ENCODE measurements at regions not wholly inside any gene's neighbourhood (a gene's known extent, or its start where the extent isn't known, plus 50 kb on each side); places are given as distances from the start of the nearest gene placed in this dataset.

DNA sequence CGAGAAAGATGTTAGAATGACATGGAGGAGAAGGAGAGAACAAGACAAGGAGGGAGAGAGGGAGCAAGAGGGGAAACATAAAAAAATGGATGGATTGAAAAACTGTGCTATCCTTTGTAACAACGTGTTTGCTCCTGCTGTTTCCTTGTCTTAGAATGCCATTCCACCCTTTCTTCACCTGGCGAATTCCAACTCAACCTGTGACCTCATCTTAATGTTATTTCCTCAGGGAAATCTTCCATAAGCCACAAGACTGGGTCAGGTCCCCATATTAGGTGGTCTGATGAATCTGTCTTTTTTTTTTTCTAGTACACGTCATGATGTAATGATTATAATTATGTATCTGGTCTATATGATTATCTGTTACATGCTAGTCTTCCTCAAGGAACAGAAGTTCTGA is 195.0 kb upstream of the MAF start:
- H3K4me3 ChIP-seq (replicated peaks in 1 of 2; ENCODE audit: low read depth in 2 of 2, low read length in 2 of 2), result no peak overlapping the region
- TF ChIP-seq, protein P1, sequence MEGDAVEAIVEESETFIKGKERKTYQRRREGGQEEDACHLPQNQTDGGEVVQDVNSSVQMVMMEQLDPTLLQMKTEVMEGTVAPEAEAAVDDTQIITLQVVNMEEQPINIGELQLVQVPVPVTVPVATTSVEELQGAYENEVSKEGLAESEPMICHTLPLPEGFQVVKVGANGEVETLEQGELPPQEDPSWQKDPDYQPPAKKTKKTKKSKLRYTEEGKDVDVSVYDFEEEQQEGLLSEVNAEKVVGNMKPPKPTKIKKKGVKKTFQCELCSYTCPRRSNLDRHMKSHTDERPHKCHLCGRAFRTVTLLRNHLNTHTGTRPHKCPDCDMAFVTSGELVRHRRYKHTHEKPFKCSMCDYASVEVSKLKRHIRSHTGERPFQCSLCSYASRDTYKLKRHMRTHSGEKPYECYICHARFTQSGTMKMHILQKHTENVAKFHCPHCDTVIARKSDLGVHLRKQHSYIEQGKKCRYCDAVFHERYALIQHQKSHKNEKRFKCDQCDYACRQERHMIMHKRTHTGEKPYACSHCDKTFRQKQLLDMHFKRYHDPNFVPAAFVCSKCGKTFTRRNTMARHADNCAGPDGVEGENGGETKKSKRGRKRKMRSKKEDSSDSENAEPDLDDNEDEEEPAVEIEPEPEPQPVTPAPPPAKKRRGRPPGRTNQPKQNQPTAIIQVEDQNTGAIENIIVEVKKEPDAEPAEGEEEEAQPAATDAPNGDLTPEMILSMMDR (IDR thresholded peaks at IDR 0.05; ENCODE audit: low read depth, low read length), result no peak
- DNase-seq (ENCODE audit: low read depth in 2 of 2), result no peak

DNA sequence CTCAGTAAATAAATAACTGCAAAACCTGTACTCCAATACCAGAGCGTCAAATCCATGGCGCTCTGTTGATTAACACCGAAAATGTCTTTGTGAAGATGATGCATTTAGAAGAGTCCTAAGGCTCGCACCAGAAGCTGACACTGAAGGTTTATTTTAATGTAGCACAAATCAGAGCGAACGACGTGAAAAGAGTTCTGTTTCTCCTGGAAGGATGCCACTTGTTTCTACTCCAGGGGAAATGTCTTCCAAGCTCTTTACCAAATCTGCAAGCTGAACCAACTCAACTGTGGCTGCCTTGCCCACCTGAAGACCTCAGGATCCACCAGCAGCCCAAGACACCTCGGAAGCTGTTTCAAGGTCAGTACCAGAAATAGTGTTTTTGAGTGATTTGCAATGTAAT is 194.4 kb upstream of the MAF start:
- no peak for DNase-seq (ENCODE audit: low read depth in 2 of 2)
- H3K4me3 ChIP-seq (replicated peaks in 1 of 2; ENCODE audit: low read depth in 2 of 2, low read length in 2 of 2), result no peak overlapping the region
- TF ChIP-seq, protein P1 (IDR thresholded peaks at IDR 0.05; ENCODE audit: low read depth, low read length), result no peak

DNA sequence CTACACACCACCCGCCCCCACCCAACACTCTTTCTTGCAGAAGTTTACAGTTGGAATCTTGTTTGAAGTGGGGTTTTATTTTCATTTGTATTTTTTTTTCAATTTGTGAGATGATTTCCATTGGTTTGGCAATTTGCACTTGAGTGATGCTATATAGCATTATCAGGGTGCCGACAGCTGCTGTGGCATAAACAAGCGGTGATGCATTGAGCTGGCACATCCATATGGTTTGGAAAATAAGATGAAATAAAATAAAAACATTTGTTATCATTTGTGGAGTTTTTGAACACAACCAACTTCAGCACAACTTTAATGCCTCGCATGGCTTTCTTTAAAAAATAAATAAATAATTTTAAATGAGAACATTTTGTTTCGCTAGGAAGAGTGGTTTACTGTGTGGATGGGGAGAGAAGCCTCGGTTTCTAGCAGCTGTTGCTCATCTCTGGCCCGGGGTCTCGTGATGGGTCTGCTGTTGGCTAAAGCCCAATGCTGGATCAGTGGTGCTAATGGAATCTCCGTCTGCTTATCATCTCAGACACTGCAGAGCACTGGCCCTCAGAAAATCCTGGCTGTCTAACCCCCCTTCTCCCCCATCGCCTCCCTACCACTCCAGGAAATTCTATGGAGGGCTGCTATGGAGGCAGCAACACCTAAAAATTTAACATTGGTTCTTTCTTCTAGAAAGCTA is 192.3 kb upstream of the MAF start:
- TF ChIP-seq, protein P1 (IDR thresholded peaks at IDR 0.05; ENCODE audit: low read depth, low read length), result no peak
- DNase-seq (ENCODE audit: low read depth in 2 of 2), result no peak
- no peak overlapping the region for H3K4me3 ChIP-seq (replicated peaks in 1 of 2; ENCODE audit: low read depth in 2 of 2, low read length in 2 of 2)

DNA sequence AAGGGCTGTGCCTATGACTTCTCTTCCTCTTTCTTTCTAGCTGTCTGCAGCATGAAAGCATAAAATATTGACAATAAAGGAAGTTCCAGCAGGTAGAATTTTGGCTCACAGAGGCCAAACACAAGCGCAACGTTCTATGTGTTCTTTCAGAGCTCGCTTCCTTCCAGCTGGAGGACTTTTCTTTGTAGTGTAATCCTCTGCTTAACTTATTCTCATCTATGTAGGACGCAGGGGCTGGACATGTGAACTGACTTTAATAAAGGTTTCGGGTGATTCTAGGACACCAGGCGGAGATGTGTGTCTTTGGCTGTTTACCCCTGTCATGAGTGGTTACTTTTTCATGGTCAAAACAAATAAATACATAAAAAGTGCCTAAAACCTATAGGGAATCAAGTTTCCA is 191.5 kb upstream of the MAF start:
- DNase-seq (ENCODE audit: low read depth in 2 of 2), result no peak
- H3K4me3 ChIP-seq (replicated peaks in 1 of 2; ENCODE audit: low read depth in 2 of 2, low read length in 2 of 2), result no peak overlapping the region
- TF ChIP-seq, protein P1 (IDR thresholded peaks at IDR 0.05; ENCODE audit: low read depth, low read length), result no peak

DNA sequence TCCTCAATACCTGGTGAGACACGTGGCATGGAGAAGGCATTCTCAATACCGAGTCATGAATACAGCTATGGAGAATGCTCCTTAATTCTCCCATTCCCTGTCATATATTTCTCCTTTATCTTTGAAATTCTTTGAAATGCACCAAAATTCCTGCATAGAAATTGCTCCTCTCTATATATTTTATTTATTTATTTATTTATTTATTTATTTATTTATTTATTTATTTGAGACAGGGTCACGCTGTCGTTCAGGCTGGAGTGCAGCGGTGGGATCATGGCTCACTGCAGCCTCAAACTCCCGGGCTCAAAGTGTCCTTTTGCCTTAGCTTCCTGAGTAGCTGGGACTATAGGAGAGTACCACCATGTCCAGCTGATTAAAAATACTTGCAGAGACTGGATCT is 190.3 kb upstream of the MAF start:
- TF ChIP-seq, protein P1 (IDR thresholded peaks at IDR 0.05; ENCODE audit: low read depth, low read length), result no peak
- no peak overlapping the region for H3K4me3 ChIP-seq (replicated peaks in 1 of 2; ENCODE audit: low read depth in 2 of 2, low read length in 2 of 2)
- DNase-seq (ENCODE audit: low read depth in 2 of 2), result no peak

DNA sequence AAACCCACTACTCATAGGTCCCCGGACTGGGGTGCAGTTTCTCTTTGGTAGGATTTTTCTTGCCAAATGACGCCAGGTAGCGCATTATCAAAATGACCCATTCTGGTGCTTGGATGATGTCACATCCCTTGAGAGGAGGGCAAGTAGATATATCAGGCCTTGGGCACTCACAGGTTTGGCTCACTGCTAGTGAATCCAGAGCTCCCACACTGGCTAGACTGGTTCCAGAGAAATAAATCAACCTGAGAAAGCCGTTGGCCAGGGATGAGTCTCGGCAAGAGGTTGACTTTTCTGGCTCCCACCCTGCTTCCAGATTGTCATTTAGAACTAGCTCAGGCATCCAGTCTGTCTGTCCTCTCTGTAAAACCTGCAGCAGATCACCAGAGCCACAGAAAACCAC is 188.4 kb upstream of the MAF start:
- DNase-seq (ENCODE audit: low read depth in 2 of 2), result no peak
- no peak overlapping the region for H3K4me3 ChIP-seq (replicated peaks in 1 of 2; ENCODE audit: low read depth in 2 of 2, low read length in 2 of 2)
- TF ChIP-seq, protein P1 (IDR thresholded peaks at IDR 0.05; ENCODE audit: low read depth, low read length), result no peak

DNA sequence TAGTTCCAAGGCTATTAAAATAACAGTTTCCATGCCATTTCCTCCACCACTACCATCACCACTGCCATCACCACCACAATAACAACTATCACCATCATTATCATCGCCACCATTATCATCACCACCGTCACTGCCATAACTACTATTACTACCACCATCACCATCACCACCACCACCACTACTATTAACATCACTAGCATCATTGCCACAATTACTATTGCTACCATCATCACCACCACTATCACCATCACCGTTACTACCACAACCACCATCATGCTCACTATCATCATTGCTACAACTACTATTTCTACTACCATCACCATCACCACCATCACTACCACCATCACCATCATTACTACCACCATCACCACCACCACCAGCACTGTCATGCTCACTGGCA is 185.9 kb upstream of the MAF start:
- no peak overlapping the region for H3K4me3 ChIP-seq (replicated peaks in 1 of 2; ENCODE audit: low read depth in 2 of 2, low read length in 2 of 2)
- DNase-seq (ENCODE audit: low read depth in 2 of 2), result no peak
- TF ChIP-seq, protein P1 (IDR thresholded peaks at IDR 0.05; ENCODE audit: low read depth, low read length), result no peak
